GM21619 (cell line): ENCODE measurements at regions not wholly inside any gene's neighbourhood (a gene's known extent, or its start where the extent isn't known, plus 50 kb on each side); places are given as distances from the start of the nearest gene placed in this dataset.
"Not testable (repeated sequence)": the region's sequence is repeated elsewhere in the genome, so short reads cannot be mapped to it uniquely, and the experiment has no call there.

ENCODE experiments used
- ATAC-seq: cut with Tn5 transposase; IDR thresholded peaks from one replicate; pipeline ENCODE4 v1.9.1; 2021; ENCODE audit not compliant: unreplicated experiment

- ATAC-seq, result no peak
Measured at GRCh38 chr14:56419750-56420149, 159.8 kb upstream of the TMEM260 start.

GRCh38 chr14:56422221-56422620 lies 157.4 kb upstream of the TMEM260 start:
- no peak for ATAC-seq

- no peak for ATAC-seq
Measured at GRCh38 chr14:56422703-56423213, 156.8 kb upstream of the TMEM260 start.

GRCh38 chr14:56423544-56423943 lies 156.1 kb upstream of the TMEM260 start:
- no peak for ATAC-seq

GRCh38 chr14:56431013-56431412 lies 148.6 kb upstream of the TMEM260 start:
- no peak for ATAC-seq

- no peak for ATAC-seq
Measured at GRCh38 chr14:56449670-56450213, 129.9 kb upstream of the TMEM260 start.

- ATAC-seq, result no peak
Measured at GRCh38 chr14:56452940-56453339, 126.7 kb upstream of the TMEM260 start.

- not testable (repeated sequence) for ATAC-seq
Measured at GRCh38 chr14:56454680-56455079, 124.9 kb upstream of the TMEM260 start.

- ATAC-seq, result no peak
Measured at GRCh38 chr14:56460469-56460868, 119.1 kb upstream of the TMEM260 start.

- ATAC-seq, result no peak
Measured at GRCh38 chr14:56461276-56462275, 118.0 kb upstream of the TMEM260 start.

- ATAC-seq, result no peak
Measured at GRCh38 chr14:56463271-56463890, 116.2 kb upstream of the TMEM260 start.

- ATAC-seq, result no peak
Measured at GRCh38 chr14:56471056-56471455, 108.5 kb upstream of the TMEM260 start.

- ATAC-seq, result no peak
Measured at GRCh38 chr14:56474419-56475022, 105.1 kb upstream of the TMEM260 start.

GRCh38 chr14:56482310-56482911 lies 97.2 kb upstream of the TMEM260 start:
- ATAC-seq, result no peak

GRCh38 chr14:56487090-56487667 lies 92.4 kb upstream of the TMEM260 start:
- ATAC-seq, result no peak

GRCh38 chr14:56487761-56488160 lies 91.8 kb upstream of the TMEM260 start:
- no peak for ATAC-seq

GRCh38 chr14:56488306-56488705 lies 91.3 kb upstream of the TMEM260 start:
- ATAC-seq, result no peak

GRCh38 chr14:56490379-56490778 lies 89.2 kb upstream of the TMEM260 start:
- no peak for ATAC-seq

GRCh38 chr14:56491299-56492285 lies 88.0 kb upstream of the TMEM260 start:
- peak; percentile 73 for ATAC-seq
